HG03159 (cell line): ENCODE measurements at regions not wholly inside any gene's neighbourhood (a gene's known extent, or its start where the extent isn't known, plus 50 kb on each side); places are given as distances from the start of the nearest gene placed in this dataset.
"Not testable (repeated sequence)": the region's sequence is repeated elsewhere in the genome, so short reads cannot be mapped to it uniquely, and the experiment has no call there.

Source experiments
- ATAC-seq: cut with Tn5 transposase; IDR thresholded peaks from one replicate; pipeline ENCODE4 v1.9.1; 2021; ENCODE audit warnings: mild to moderate bottlenecking, moderate library complexity; ENCODE audit not compliant: unreplicated experiment

- ATAC-seq = no peak
Measured at GRCh38 chr9:17083258-17083657, 51.6 kb upstream of the CNTLN start.

DNA sequence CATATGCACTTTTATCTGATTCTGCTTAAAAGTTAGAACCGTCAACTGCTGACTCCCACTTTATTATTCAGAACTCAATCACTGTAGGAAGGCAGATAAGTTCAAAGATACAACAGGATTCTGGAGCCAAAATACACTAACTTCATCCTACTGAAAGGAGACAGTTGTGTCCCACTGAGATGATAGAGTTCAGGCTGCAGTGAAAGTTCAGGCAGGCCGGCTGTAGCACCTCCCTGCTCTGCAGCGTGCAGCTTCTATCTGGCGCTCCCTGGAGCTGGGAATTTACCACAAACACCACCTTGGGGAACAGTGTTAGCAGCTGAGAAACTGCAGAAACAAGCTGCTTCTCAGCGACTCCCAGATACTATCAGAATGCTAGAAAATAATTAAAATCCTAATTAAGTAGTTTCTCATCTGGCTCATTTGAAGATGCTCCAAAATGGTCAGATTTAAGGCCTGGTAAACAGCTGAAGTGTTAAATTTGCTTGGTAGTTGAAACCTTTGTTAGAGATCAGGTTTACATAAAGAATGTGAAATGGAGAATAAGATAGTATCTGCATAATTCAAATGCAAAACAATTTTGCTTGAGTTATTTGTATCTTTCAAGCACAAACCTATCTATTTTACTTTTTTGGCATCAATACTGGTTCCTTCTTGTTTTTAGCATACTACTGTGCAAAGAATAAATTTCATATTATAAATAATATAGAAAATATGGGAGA, 52.3 kb upstream of the CNTLN start:
- ATAC-seq = no peak

- no peak for ATAC-seq
Measured at GRCh38 chr9:17081814-17082213, 53.0 kb upstream of the CNTLN start.

DNA sequence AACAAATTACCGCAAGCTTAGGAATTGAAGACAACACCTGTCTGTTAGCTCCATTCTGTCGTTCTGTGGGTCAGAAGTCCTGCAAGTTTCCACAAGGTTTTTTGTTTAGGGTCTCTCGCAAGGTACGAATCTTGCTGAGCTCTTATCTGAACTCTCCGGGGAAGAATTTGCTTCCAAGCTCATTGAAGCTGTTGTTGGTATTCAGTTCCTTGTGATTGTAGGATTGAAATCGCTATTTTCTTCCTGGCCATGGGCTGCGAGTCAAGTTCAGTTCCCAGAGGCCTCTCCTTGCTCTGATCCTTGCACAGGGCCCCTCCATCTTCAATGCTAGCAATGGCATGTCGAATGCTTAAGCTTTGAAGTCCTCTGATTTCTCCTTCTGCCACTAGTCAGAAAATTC, 53.5 kb upstream of the CNTLN start:
- ATAC-seq = no peak

DNA sequence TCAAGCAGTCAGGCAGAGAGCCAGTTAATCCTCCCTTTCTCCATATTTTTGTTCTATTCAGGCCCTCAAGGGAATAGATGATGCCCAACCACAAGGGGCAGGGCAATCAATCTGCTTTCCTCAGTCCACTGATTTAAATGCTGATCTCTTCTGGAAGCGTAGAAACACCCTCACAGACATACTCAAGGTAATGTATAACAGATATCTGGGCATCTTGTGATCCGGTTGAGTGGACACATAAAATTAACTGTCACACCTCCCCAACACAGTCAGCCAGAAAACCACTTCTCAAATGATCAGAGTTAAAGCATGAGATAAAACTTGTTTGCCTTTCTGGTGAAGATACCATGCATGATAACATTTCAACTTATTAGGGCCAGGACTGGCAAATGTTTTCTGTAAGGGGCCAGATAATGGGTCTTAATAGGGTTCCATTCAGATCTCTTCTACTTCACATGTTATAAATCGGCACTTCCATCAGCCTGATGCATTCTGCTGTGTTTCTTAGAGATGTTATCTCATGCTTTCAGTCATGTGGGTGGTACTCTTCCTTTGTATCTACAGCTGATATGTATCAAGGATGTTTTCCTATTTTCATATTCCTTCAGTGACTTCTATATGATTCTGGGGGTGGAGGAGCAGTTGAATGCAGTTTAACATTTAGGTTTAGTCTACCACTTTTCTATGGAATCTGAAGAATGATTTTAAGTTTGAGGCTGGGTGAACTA, 58.9 kb upstream of the CNTLN start:
- ATAC-seq = no peak

DNA sequence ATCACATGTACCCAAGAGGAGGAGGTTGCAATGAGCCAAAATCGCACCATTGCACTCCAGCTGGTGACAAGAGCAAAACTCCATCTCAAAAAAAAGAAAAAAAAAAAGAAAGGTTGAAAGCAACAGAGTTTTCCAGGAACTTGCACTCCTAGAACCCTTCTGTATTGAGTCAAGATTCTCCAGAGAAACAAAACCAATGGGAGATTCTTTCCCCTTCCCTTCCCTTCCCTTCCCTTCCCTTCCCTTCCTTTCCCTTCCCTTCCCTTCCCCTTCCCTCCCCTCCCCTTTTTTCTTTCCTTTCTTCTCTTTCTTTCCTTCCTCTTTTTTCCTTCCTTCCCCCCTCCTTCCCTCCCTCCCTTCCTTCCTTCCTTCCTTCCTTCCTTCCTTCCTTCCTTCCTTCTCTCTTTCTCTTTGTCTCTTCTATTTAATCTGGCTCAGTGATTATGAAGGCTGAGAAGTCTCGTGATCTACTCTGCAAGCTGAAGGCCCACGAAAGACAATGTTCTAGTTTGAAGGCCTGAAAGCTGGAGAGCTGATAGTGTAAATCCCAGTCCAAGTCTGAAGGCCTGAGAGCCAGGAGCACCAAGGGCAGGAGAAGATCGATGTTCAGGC, 59.6 kb upstream of the CNTLN start:
- no peak for ATAC-seq

- not testable (repeated sequence) for ATAC-seq
Measured at GRCh38 chr9:17072563-17072962, 62.3 kb upstream of the CNTLN start.

GRCh38 chr9:17068671-17069070, 66.2 kb upstream of the CNTLN start:
- no peak for ATAC-seq

DNA sequence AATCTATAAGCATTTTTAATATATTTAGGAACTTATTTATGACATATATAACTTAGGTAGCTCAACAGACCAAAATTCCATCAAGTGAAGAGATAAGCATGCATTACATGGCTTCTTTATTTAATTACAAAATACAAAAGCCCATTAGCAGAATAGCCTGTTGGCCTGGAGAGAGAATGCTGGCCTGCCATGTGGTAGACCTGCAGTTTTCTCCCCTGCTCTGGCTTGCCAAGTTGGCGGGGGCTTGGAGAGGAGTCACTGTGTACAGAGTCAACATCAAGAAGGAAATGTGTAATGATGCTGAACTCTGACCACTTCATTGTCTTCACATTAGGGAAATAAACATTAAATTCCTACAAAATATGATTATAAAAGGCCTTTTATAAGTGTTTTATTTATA, 69.8 kb upstream of the CNTLN start:
- ATAC-seq = no peak

- ATAC-seq = no peak
Measured at GRCh38 chr9:17064558-17064957, 70.3 kb upstream of the CNTLN start.

- ATAC-seq = peak; percentile 89
Measured at GRCh38 chr9:17063535-17064135, 71.2 kb upstream of the CNTLN start.

- no peak for ATAC-seq
Measured at GRCh38 chr9:17062497-17062896, 72.3 kb upstream of the CNTLN start.

- no peak for ATAC-seq
Measured at GRCh38 chr9:17060450-17060849, 74.4 kb upstream of the CNTLN start.

- ATAC-seq = no peak
Measured at GRCh38 chr9:17059465-17059864, 75.4 kb upstream of the CNTLN start.

- ATAC-seq = no peak
Measured at GRCh38 chr9:17057729-17058128, 77.1 kb upstream of the CNTLN start.

DNA sequence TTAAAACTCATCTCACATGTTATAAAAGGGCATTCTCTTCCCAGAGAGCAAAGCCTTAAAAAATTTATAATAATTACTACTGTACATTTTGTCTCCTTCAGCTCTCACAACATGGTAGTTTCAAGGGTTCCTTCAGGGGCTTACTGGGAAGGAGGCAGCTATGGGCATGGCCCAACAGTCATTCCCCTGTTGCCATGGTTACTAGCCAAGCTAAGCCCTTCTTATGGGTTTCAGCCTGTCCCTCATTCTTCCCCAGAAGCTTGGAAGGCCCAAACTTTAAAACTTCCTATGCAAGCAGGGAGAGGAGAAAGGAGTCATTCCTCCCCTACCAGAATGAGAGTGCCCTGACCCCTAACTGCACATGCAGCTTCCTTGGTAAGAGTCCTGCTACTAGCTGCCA, 82.2 kb upstream of the CNTLN start:
- no peak for ATAC-seq

DNA sequence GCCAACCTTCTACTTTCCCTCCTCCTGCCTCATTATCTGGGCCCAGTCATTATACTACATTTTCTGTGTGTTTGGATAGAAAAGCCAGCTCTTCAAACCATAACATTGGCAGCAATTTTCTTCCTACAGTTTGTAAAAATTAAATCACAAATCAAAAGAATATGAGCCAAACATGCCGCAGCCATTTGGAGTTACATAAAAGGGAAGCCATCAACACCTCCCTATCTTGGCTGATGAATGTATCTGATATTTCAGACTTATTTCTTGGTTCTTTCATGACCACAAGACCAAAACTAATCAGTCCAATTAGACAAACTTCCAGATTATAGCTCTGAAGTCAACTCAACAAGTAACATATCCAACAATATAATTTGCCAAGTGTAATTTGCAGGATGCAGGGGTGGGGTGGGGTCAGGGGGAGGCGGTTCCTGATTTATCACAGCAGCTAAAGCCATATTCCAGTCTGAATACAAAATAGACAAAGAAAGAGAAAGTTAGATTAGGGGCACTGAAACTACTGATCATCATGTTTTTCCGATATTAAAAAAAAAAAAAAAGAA, 89.4 kb upstream of the CNTLN start:
- no peak for ATAC-seq

DNA sequence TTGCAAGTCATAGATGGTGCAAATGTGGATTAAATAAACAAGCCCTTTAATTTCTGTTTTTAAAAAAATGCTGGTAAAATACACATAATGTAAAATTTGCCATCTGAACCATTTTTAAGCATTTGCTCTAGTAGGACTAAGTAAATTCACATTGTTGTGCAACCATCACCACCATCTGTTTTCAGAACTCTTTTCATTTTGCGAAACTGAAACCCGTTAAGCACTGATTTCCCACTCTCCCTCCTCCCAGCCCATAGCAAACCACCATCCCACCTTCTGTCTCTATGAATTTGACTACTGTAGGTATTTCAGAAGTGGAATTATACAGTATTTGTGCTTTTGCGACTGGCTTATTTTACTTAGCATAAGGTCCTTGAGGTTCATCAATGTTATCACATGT, 103.3 kb upstream of the CNTLN start:
- no peak for ATAC-seq

- no peak for ATAC-seq
Measured at GRCh38 chr9:17025281-17025680, 109.6 kb upstream of the CNTLN start.

DNA sequence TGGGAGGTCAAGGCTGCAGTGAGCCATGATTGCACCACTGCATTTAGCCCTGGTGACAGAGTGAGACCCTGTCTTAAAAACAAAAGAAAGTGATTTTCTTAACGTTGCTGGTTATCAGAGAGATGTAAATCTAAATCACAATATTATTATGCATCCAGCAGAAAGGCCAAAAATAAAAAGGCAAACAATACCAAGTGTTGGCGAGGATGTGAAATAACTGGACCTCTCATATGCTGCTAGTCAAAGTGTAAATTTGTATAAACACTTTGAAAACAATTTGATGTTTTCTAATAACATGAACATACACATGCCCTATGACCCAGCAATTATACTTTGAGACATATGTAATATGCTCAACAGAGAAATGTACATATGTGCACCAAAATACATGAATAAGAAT, 110.7 kb upstream of the CNTLN start:
- ATAC-seq = no peak

DNA sequence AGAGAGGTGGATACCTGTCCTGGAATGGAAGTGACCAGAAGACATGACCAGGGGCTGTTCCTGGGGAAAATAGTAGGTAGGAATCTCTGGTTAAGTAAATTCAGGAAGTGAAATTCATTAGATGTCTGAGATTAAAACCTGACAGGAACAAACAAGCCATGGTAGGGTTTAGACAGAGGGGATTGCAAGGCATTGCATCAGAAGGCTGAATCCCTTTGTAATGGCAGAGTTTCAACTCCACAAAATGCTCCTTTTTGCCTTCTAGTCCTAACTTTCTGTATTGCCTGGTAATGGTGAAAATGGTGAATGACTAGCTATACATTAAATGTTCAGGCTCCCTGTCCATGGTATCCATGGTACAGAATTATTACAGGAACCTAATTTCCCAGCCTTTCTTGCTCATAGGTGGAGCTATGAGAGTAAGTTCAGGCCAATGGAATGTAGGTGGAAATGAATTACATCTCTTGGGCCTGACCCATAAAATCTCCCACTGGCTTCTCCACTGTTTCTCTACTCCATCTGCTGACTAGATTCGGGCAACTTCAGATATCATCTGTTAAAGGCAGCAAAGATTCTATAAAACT, 113.4 kb upstream of the CNTLN start:
- ATAC-seq = no peak
